HEK293 (cell line): ENCODE measurements at regions not wholly inside any gene's neighbourhood (a gene's known extent, or its start where the extent isn't known, plus 50 kb on each side); places are given as distances from the start of the nearest gene placed in this dataset.

Experiments
- CTCF ChIA-PET: fragments of 350-600 bp; formaldehyde crosslinking; extraction: SDS; loops from one replicate; lab custom pipeline; 2021; ENCODE audit warnings: antibody characterized with exemption; lab: Yijun Ruan, JAX
- POLR2A ChIA-PET: fragments of 300-600 bp; formaldehyde crosslinking; extraction: SDS; loops from one replicate; lab custom pipeline; 2020; ENCODE audit warnings: antibody characterized with exemption, inconsistent platforms; lab: Yijun Ruan, JAX
- H3K27ac ChIP-seq: fragments of 200-500 bp; sonication (Bioruptor generic); 2 replicates; pipeline ENCODE4 v1.5.1; 2014; ENCODE audit warnings: low read depth, low read length, control low read depth, inconsistent platforms; ENCODE audit errors: extremely low read depth
- H3K36me3 ChIP-seq, 2 experiments: fragments of 200-500 bp in 1 of 2; sonication (Bioruptor generic) in 1 of 2; 1 replicate in 1 of 2; 2 replicates in 1 of 2; pipeline ENCODE4 v1.5.1; 2014 to 2017; ENCODE audit warnings: inconsistent platforms in 2 of 2, low read length in 2 of 2; ENCODE audit not compliant: control insufficient read depth in 2 of 2, insufficient read depth in 1 of 2
- H3K4me1 ChIP-seq: fragments of 200-500 bp; sonication (Bioruptor generic); 2 replicates; pipeline ENCODE4 v1.5.1; 2014; ENCODE audit warnings: mild to moderate bottlenecking, low read length, inconsistent platforms; ENCODE audit not compliant: control insufficient read depth, insufficient read depth
- H3K4me3 ChIP-seq: 2 replicates; pipeline ENCODE4 v1.5.1; 2011; ENCODE audit warnings: low read depth, mild to moderate bottlenecking, control low read depth, low read length, moderate library complexity
- H3K9me3 ChIP-seq: fragments of 200-500 bp; sonication (Bioruptor generic); 2 replicates; pipeline ENCODE4 v1.5.1; 2014; ENCODE audit warnings: low read depth, low read length, inconsistent platforms; ENCODE audit not compliant: control insufficient read depth, insufficient read depth
- BCL11B ChIP-seq: fragments of 450-650 bp; formaldehyde crosslinking; IDR thresholded peaks from 2 replicates; pipeline ENCODE4 v1.5.1; 2016; ENCODE audit warnings: low read depth, missing biosample characterization, missing genetic modification characterization
- MZF1 ChIP-seq: fragments of 450-650 bp; formaldehyde crosslinking; IDR thresholded peaks from 2 replicates; pipeline ENCODE4 v1.5.1; 2017; ENCODE audit warnings: missing biosample characterization, missing genetic modification characterization, borderline replicate concordance
- YY2 ChIP-seq: fragments of 450-650 bp; formaldehyde crosslinking; IDR thresholded peaks from 2 replicates; pipeline ENCODE4 v1.5.1; 2016; ENCODE audit warnings: missing biosample characterization, missing genetic modification characterization
- ZEB2 ChIP-seq: fragments of 450-650 bp; formaldehyde crosslinking; IDR thresholded peaks from 2 replicates; pipeline ENCODE4 v1.5.1; 2016; ENCODE audit warnings: missing biosample characterization, missing genetic modification characterization
- ZNF10 ChIP-seq: fragments of 450-650 bp; formaldehyde crosslinking; IDR thresholded peaks from 2 replicates; pipeline ENCODE4 v1.5.1; 2017; ENCODE audit warnings: missing biosample characterization, missing genetic modification characterization
- ZNF112 ChIP-seq: fragments of 450-650 bp; formaldehyde crosslinking; IDR thresholded peaks from 2 replicates; pipeline ENCODE4 v1.5.0; 2017; ENCODE audit warnings: missing biosample characterization, missing genetic modification characterization
- ZNF146 ChIP-seq: fragments of 450-650 bp; formaldehyde crosslinking; IDR thresholded peaks from 2 replicates; pipeline ENCODE4 v1.5.1; 2016; ENCODE audit warnings: missing biosample characterization, missing genetic modification characterization
- ZNF155 ChIP-seq: fragments of 450-650 bp; formaldehyde crosslinking; IDR thresholded peaks from 2 replicates; pipeline ENCODE4 v1.5.1; 2016; ENCODE audit warnings: missing biosample characterization, missing genetic modification characterization
- ZNF157 ChIP-seq: fragments of 450-650 bp; formaldehyde crosslinking; IDR thresholded peaks from 2 replicates; pipeline ENCODE4 v1.5.1; 2016; ENCODE audit warnings: missing biosample characterization, missing genetic modification characterization
- ZNF311 ChIP-seq: fragments of 450-650 bp; formaldehyde crosslinking; IDR thresholded peaks from 2 replicates; pipeline ENCODE4 v1.5.1; 2017; ENCODE audit warnings: missing biosample characterization, missing genetic modification characterization, borderline replicate concordance
- ZNF433 ChIP-seq: fragments of 450-650 bp; formaldehyde crosslinking; IDR thresholded peaks from 2 replicates; pipeline ENCODE4 v1.5.1; 2016; ENCODE audit warnings: missing biosample characterization, missing genetic modification characterization, low read depth
- ZNF549 ChIP-seq: fragments of 450-650 bp; IDR thresholded peaks from 2 replicates; pipeline ENCODE4 v1.5.1; 2018; ENCODE audit warnings: missing biosample characterization, missing genetic modification characterization, mild to moderate bottlenecking, inconsistent platforms, moderate library complexity
- ZNF623 ChIP-seq: fragments of 450-650 bp; formaldehyde crosslinking; IDR thresholded peaks from 2 replicates; pipeline ENCODE4 v1.5.1; 2016; ENCODE audit warnings: missing biosample characterization, missing genetic modification characterization
- ZNF830 ChIP-seq: fragments of 450-650 bp; IDR thresholded peaks from 2 replicates; pipeline ENCODE4 v1.5.0; 2018; ENCODE audit warnings: missing biosample characterization, missing genetic modification characterization, low read depth, mild to moderate bottlenecking, moderate library complexity
- TF ChIP-seq, protein P1 (sequence below): fragments of 450-650 bp; formaldehyde crosslinking; IDR thresholded peaks from 2 replicates; pipeline ENCODE4 v1.5.1; 2016; ENCODE audit warnings: missing biosample characterization, missing genetic modification characterization
- TF ChIP-seq, protein P2 (sequence below): fragments of 450-650 bp; formaldehyde crosslinking; conservative IDR thresholded peaks from 2 replicates; pipeline ENCODE4 v1.5.1; 2016; ENCODE audit warnings: low read depth, missing biosample characterization, missing genetic modification characterization
- TF ChIP-seq, protein P3 (sequence below): fragments of 450-650 bp; formaldehyde crosslinking; IDR thresholded peaks from 2 replicates; pipeline ENCODE4 v1.5.1; 2016; ENCODE audit warnings: missing biosample characterization, missing genetic modification characterization
- TF ChIP-seq, protein P4 (sequence below): fragments of 450-650 bp; formaldehyde crosslinking; IDR thresholded peaks from 2 replicates; pipeline ENCODE4 v1.5.1; 2016; ENCODE audit warnings: missing biosample characterization, missing genetic modification characterization, borderline replicate concordance
- TF ChIP-seq, protein P5 (sequence below): fragments of 450-650 bp; formaldehyde crosslinking; optimal IDR thresholded peaks from 2 replicates; pipeline ENCODE3; 2016; ENCODE audit warnings: missing biosample characterization, mild to moderate bottlenecking, missing genetic modification characterization

DNA sequence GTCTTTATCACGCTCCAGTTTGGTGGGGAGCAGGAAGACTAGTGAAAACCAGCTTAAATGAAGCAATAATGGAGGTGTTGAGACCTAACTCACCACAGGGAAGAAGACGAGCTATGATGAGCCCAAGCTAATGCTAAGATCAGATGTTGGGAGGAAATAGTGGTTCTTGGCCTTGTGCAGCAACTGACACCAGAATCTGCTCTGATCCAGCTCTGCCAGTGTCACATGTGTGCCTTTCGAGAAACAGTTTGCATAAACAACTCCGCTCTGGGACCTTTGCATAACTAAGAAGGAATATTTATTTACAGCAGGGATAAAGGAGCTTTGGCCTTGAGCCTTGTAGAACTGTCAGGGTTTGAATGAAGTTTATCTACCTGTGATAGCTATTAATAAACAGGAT, 369.4 kb upstream of the CCDC196 start:
- Histone ChIP-seq H3K4me1 (no peaks in the 10 kb centered on the region), H3K4me3 (no peak overlapping the region), H3K27ac (no peak overlapping the region), H3K9me3 (no peaks in the 10 kb centered on the region), H3K36me3 (no peaks in the 10 kb centered on the region)
- CTCF ChIA-PET = interaction anchor here (0.6 to 0.8 kb wide), 2 partner anchors 292 to 493 kb away, joined by 3 read pairs; no protein-coding TSS in a partner anchor
- TF ChIP-seq ZNF10 (tag by site-specific recombination) = no peak
- TF ChIP-seq ZNF549 = no peak
- TF ChIP-seq, protein P1, sequence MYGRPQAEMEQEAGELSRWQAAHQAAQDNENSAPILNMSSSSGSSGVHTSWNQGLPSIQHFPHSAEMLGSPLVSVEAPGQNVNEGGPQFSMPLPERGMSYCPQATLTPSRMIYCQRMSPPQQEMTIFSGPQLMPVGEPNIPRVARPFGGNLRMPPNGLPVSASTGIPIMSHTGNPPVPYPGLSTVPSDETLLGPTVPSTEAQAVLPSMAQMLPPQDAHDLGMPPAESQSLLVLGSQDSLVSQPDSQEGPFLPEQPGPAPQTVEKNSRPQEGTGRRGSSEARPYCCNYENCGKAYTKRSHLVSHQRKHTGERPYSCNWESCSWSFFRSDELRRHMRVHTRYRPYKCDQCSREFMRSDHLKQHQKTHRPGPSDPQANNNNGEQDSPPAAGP (tag by site-specific recombination) = no peak
- TF ChIP-seq, protein P2, sequence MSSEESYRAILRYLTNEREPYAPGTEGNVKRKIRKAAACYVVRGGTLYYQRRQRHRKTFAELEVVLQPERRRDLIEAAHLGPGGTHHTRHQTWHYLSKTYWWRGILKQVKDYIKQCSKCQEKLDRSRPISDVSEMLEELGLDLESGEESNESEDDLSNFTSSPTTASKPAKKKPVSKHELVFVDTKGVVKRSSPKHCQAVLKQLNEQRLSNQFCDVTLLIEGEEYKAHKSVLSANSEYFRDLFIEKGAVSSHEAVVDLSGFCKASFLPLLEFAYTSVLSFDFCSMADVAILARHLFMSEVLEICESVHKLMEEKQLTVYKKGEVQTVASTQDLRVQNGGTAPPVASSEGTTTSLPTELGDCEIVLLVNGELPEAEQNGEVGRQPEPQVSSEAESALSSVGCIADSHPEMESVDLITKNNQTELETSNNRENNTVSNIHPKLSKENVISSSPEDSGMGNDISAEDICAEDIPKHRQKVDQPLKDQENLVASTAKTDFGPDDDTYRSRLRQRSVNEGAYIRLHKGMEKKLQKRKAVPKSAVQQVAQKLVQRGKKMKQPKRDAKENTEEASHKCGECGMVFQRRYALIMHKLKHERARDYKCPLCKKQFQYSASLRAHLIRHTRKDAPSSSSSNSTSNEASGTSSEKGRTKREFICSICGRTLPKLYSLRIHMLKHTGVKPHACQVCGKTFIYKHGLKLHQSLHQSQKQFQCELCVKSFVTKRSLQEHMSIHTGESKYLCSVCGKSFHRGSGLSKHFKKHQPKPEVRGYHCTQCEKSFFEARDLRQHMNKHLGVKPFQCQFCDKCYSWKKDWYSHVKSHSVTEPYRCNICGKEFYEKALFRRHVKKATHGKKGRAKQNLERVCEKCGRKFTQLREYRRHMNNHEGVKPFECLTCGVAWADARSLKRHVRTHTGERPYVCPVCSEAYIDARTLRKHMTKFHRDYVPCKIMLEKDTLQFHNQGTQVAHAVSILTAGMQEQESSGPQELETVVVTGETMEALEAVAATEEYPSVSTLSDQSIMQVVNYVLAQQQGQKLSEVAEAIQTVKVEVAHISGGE (tag by site-specific recombination) = no peak
- TF ChIP-seq, protein P3, sequence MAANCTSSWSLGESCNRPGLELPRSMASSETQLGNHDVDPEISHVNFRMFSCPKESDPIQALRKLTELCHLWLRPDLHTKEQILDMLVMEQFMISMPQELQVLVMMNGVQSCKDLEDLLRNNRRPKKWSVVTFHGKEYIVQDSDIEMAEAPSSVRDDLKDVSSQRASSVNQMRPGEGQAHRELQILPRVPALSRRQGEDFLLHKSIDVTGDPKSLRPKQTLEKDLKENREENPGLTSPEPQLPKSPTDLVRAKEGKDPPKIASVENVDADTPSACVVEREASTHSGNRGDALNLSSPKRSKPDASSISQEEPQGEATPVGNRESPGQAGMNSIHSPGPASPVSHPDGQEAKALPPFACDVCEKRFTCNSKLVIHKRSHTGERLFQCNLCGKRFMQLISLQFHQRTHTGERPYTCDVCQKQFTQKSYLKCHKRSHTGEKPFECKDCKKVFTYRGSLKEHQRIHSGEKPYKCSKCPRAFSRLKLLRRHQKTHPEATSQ (tag by site-specific recombination) = no peak
- TF ChIP-seq ZNF623 = no peak
- no peak for TF ChIP-seq ZNF157
- no peak for TF ChIP-seq ZNF433 (tag by site-specific recombination)
- TF ChIP-seq, protein P4, sequence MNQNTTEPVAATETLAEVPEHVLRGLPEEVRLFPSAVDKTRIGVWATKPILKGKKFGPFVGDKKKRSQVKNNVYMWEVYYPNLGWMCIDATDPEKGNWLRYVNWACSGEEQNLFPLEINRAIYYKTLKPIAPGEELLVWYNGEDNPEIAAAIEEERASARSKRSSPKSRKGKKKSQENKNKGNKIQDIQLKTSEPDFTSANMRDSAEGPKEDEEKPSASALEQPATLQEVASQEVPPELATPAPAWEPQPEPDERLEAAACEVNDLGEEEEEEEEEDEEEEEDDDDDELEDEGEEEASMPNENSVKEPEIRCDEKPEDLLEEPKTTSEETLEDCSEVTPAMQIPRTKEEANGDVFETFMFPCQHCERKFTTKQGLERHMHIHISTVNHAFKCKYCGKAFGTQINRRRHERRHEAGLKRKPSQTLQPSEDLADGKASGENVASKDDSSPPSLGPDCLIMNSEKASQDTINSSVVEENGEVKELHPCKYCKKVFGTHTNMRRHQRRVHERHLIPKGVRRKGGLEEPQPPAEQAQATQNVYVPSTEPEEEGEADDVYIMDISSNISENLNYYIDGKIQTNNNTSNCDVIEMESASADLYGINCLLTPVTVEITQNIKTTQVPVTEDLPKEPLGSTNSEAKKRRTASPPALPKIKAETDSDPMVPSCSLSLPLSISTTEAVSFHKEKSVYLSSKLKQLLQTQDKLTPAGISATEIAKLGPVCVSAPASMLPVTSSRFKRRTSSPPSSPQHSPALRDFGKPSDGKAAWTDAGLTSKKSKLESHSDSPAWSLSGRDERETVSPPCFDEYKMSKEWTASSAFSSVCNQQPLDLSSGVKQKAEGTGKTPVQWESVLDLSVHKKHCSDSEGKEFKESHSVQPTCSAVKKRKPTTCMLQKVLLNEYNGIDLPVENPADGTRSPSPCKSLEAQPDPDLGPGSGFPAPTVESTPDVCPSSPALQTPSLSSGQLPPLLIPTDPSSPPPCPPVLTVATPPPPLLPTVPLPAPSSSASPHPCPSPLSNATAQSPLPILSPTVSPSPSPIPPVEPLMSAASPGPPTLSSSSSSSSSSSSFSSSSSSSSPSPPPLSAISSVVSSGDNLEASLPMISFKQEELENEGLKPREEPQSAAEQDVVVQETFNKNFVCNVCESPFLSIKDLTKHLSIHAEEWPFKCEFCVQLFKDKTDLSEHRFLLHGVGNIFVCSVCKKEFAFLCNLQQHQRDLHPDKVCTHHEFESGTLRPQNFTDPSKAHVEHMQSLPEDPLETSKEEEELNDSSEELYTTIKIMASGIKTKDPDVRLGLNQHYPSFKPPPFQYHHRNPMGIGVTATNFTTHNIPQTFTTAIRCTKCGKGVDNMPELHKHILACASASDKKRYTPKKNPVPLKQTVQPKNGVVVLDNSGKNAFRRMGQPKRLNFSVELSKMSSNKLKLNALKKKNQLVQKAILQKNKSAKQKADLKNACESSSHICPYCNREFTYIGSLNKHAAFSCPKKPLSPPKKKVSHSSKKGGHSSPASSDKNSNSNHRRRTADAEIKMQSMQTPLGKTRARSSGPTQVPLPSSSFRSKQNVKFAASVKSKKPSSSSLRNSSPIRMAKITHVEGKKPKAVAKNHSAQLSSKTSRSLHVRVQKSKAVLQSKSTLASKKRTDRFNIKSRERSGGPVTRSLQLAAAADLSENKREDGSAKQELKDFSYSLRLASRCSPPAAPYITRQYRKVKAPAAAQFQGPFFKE (tag by site-specific recombination) = no peak
- no peak for TF ChIP-seq ZNF146
- no peak for TF ChIP-seq ZNF830 (tag by site-specific recombination)
- TF ChIP-seq, protein P5, sequence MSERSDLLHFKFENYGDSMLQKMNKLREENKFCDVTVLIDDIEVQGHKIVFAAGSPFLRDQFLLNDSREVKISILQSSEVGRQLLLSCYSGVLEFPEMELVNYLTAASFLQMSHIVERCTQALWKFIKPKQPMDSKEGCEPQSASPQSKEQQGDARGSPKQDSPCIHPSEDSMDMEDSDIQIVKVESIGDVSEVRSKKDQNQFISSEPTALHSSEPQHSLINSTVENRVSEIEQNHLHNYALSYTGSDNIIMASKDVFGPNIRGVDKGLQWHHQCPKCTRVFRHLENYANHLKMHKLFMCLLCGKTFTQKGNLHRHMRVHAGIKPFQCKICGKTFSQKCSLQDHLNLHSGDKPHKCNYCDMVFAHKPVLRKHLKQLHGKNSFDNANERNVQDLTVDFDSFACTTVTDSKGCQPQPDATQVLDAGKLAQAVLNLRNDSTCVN = no peak
- no peak for TF ChIP-seq ZNF155 (tag by site-specific recombination)
- no peak for TF ChIP-seq ZNF311
- TF ChIP-seq ZEB2 (tag by site-specific recombination) = no peak
- TF ChIP-seq BCL11B (tag by site-specific recombination) = no peak
- no peak for TF ChIP-seq YY2 (tag by site-specific recombination)
- no peak for TF ChIP-seq ZNF112 (tag by site-specific recombination)
- TF ChIP-seq MZF1 (tag by site-specific recombination) = no peak
- POLR2A ChIA-PET = no interaction called here
